Keratinocyte (primary cell): ENCODE measurements at regions not wholly inside any gene's neighbourhood (a gene's known extent, or its start where the extent isn't known, plus 50 kb on each side); places are given as distances from the start of the nearest gene placed in this dataset.

Experiments
- DNase-seq: peaks from one replicate; pipeline ENCODE4 v3.0.0-alpha.2; 2011; ENCODE audit warnings: low read depth, missing footprints, low spot score
- FAIRE-seq: peaks from 2 replicates; lab custom pipeline; 2011; peaks lifted over from hg19 to GRCh38; lab: Jason Lieb, UNC
- H2AFZ ChIP-seq: 2 replicates; pipeline ENCODE4 v1.6.0; 2012; ENCODE audit warnings: low read length, control low read depth, inconsistent platforms; ENCODE audit not compliant: control insufficient read depth
- H3K27ac ChIP-seq: 2 replicates; pipeline ENCODE4 v1.5.1; 2011; ENCODE audit warnings: low read length; ENCODE audit not compliant: control insufficient read depth, insufficient read depth
- H3K27me3 ChIP-seq: 3 replicates; pipeline ENCODE4 v1.6.0; 2011; ENCODE audit warnings: low read length; ENCODE audit not compliant: control insufficient read depth, insufficient read depth; ENCODE audit errors: extremely low read depth
- H3K36me3 ChIP-seq, 2 experiments: 2 replicates in 1 of 2; 3 replicates in 1 of 2; pipeline ENCODE4 v1.5.1; 2011; ENCODE audit warnings: low read length in 2 of 2, mild to moderate bottlenecking in 1 of 2; ENCODE audit not compliant: control insufficient read depth in 2 of 2, insufficient read depth in 2 of 2; ENCODE audit errors: extremely low read depth in 1 of 2
- H3K4me1 ChIP-seq: 3 replicates; pipeline ENCODE4 v1.5.1; 2011; ENCODE audit warnings: low read length; ENCODE audit not compliant: control insufficient read depth, insufficient read depth; ENCODE audit errors: extremely low read depth
- H3K4me2 ChIP-seq: 3 replicates; pipeline ENCODE4 v1.6.0; 2011; ENCODE audit warnings: low read depth, low read length; ENCODE audit not compliant: control insufficient read depth, insufficient read depth; ENCODE audit errors: extremely low read depth
- H3K4me3 ChIP-seq, 3 experiments: fragments of 200-600 bp in 1 of 3; sonication (generic) in 1 of 3; 2 replicates in 2 of 3; 3 replicates in 1 of 3; pipeline ENCODE4 v1.5.1; 2011 to 2016; ENCODE audit warnings: low read length in 3 of 3, mild to moderate bottlenecking in 3 of 3, control low read depth in 2 of 3, inconsistent platforms in 1 of 3, low read depth in 1 of 3, mixed read lengths in 1 of 3, mixed run types in 1 of 3, moderate library complexity in 1 of 3; ENCODE audit not compliant: control insufficient read depth in 2 of 3, insufficient read depth in 2 of 3; ENCODE audit errors: extremely low read depth in 1 of 3
- H3K79me2 ChIP-seq: 2 replicates; pipeline ENCODE4 v1.6.0; 2012; ENCODE audit warnings: low read length; ENCODE audit not compliant: control insufficient read depth, insufficient read depth
- H3K9ac ChIP-seq: 3 replicates; pipeline ENCODE4 v1.6.0; 2011; ENCODE audit warnings: low read length; ENCODE audit not compliant: control insufficient read depth, insufficient read depth; ENCODE audit errors: extremely low read depth
- H3K9me1 ChIP-seq: 3 replicates; pipeline ENCODE4 v1.6.0; 2011; ENCODE audit warnings: low read length; ENCODE audit not compliant: control insufficient read depth, insufficient read depth; ENCODE audit errors: extremely low read depth
- H3K9me3 ChIP-seq: 2 replicates; pipeline ENCODE4 v1.5.1; 2012; ENCODE audit warnings: low read depth, low read length; ENCODE audit not compliant: control insufficient read depth
- H4K20me1 ChIP-seq: 3 replicates; pipeline ENCODE4 v1.6.0; 2011; ENCODE audit warnings: low read length; ENCODE audit not compliant: control insufficient read depth, insufficient read depth; ENCODE audit errors: extremely low read depth
- CTCF ChIP-seq, 3 experiments: IDR thresholded peaks in 1 of 3; conservative IDR thresholded peaks in 1 of 3; optimal IDR thresholded peaks in 1 of 3; 2 replicates in 2 of 3; 3 replicates in 1 of 3; pipeline versions ENCODE3 to v1.5.1; 2011; ENCODE audit warnings: low read length in 3 of 3, mild to moderate bottlenecking in 3 of 3, moderate library complexity in 2 of 3, control low read depth in 1 of 3, inconsistent platforms in 1 of 3; ENCODE audit not compliant: insufficient read depth in 2 of 3; ENCODE audit errors: extremely low read depth in 1 of 3
- EZH2 ChIP-seq: IDR thresholded peaks from one replicate; pipeline ENCODE4 v1.6.1; 2012; ENCODE audit warnings: inconsistent platforms, mild to moderate bottlenecking, low read length, moderate library complexity
- dilution Hi-C: fragments of 300-500 bp; cut with MboI; formaldehyde crosslinking; loops from one replicate; pipeline ENCODE4 v1.7.0; 2020; ENCODE audit warnings: low sequenced_read_pairs; ENCODE audit not compliant: extremely low pct_ligation_motif_present

GRCh38 chr3:117696851-117697407 is 987.4 kb downstream of the TUSC7 start:
- dilution Hi-C loops: no loop called here
- Histone ChIP-seq H3K4me2 (no peak overlapping the region), H2AFZ (no peak overlapping the region), H3K27me3 (no peaks in the 10 kb centered on the region), H3K9ac (no peak overlapping the region), H3K4me1 (no peaks in the 10 kb centered on the region), H3K4me3 (no peak overlapping the region), H4K20me1 (no peaks in the 10 kb centered on the region), H3K27ac (no peak overlapping the region), H3K79me2 (no peaks in the 10 kb centered on the region), H3K9me3 (no peaks in the 10 kb centered on the region), H3K9me1 (no peaks in the 10 kb centered on the region), H3K36me3 (no peaks in the 10 kb centered on the region)
- FAIRE-seq (no peak), DNase-seq (no peak)
- TF ChIP-seq CTCF (optimal IDR thresholded peaks at IDR 0.05 in 1 of 3, IDR thresholded peaks at IDR 0.05 in 1 of 3, conservative IDR thresholded peaks at IDR 0.05 in 1 of 3; ENCODE audit: extremely low read depth in 1 of 3, insufficient read depth in 2 of 3, low read length in 3 of 3) (no peak), EZH2 (no peak)

GRCh38 chr3:117699058-117699457 is 989.5 kb downstream of the TUSC7 start:
- DNase-seq (no peak), FAIRE-seq (no peak)
- Histone ChIP-seq H3K4me3 (no peak overlapping the region), H3K27me3 (no peaks in the 10 kb centered on the region), H3K36me3 (no peaks in the 10 kb centered on the region), H2AFZ (no peak overlapping the region), H3K27ac (no peak overlapping the region), H3K9me3 (no peaks in the 10 kb centered on the region), H3K9ac (no peak overlapping the region), H4K20me1 (no peaks in the 10 kb centered on the region), H3K4me2 (no peak overlapping the region), H3K79me2 (no peaks in the 10 kb centered on the region), H3K9me1 (no peaks in the 10 kb centered on the region), H3K4me1 (no peaks in the 10 kb centered on the region)
- TF ChIP-seq EZH2 (no peak), CTCF (optimal IDR thresholded peaks at IDR 0.05 in 1 of 3, IDR thresholded peaks at IDR 0.05 in 1 of 3, conservative IDR thresholded peaks at IDR 0.05 in 1 of 3; ENCODE audit: extremely low read depth in 1 of 3, insufficient read depth in 2 of 3, low read length in 3 of 3) (no peak)
- dilution Hi-C loops: no loop called here
